Adipocyte (in vitro differentiated cells): ENCODE measurements at regions not wholly inside any gene's neighbourhood (a gene's known extent, or its start where the extent isn't known, plus 50 kb on each side); places are given as distances from the start of the nearest gene placed in this dataset.
A peak's percentile ranks its signal among the peaks of the same experiment; 100 is the strongest.

Experiments used
- DNase-seq: peaks from one replicate; pipeline ENCODE4 v3.0.0-alpha.2; 2015; ENCODE audit warnings: low read depth
- H3K27me3 ChIP-seq: replicated peaks from 2 replicates; pipeline ENCODE4 v1.7.0; 2013; ENCODE audit warnings: mild to moderate bottlenecking, low read length, moderate library complexity; ENCODE audit not compliant: control insufficient read depth, insufficient read depth
- H3K36me3 ChIP-seq: 2 replicates; pipeline ENCODE4 v1.7.0; 2013; ENCODE audit warnings: low read length, mild to moderate bottlenecking, moderate library complexity; ENCODE audit not compliant: control insufficient read depth, insufficient read depth, severe bottlenecking
- H3K4me1 ChIP-seq: 2 replicates; pipeline ENCODE4 v1.7.0; 2013; ENCODE audit warnings: mild to moderate bottlenecking, low read length, moderate library complexity; ENCODE audit not compliant: control insufficient read depth, insufficient read depth
- H3K4me3 ChIP-seq: 2 replicates; pipeline ENCODE4 v1.7.0; 2013; ENCODE audit warnings: mild to moderate bottlenecking, low read length, moderate library complexity
- H3K9ac ChIP-seq: 2 replicates; pipeline ENCODE4 v1.7.0; 2013; ENCODE audit warnings: mild to moderate bottlenecking, low read length, moderate library complexity
- H3K9me3 ChIP-seq: 2 replicates; pipeline ENCODE4 v1.7.0; 2013; ENCODE audit warnings: mild to moderate bottlenecking, low read length, moderate library complexity; ENCODE audit not compliant: control insufficient read depth

DNA sequence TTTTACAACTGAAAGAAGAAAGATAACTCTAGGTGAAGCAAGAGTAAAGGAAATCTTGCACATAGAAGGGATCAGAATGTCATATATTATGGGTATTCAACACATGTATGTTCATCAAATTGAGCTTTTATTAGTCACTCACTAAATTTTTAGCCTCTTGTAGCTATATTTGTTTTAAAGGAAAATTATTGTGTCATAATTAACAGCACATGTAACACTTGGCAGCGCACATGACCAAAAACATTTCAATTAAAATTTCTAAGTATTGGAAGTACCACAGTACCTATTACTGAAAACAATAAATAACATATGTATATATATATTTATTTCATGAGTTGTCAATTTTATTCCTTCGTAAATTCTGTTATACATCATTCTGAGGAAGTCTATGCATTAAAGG is 2800.4 kb downstream of the PCDH9 start:
- Histone ChIP-seq H3K9ac (no peak overlapping the region), H3K9me3 (no peaks in the 10 kb centered on the region), H3K36me3 (no peaks in the 10 kb centered on the region), H3K27me3 (no peaks in the 10 kb centered on the region), H3K4me1 (no peaks in the 10 kb centered on the region), H3K4me3 (no peak overlapping the region)
- DNase-seq: no peak

DNA sequence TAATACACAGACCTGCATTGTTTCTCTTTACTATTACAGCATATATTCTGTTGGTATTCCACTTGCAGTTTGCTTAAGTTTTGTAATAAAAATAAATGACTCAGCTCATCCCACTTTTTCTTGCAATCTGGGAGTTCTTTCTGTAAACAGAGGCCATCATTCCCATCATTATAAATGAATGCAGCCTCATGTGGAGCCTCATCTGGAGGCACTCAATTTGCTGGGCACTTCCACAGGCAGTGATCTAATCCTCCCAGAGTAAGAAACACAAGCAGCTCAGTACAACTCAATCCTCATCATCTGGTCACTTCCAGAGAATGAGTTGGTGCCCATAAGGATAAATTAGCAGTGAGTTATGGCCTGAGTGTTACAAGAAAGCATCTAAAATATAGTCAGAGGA is 2801.9 kb downstream of the PCDH9 start:
- peak; percentile 45 for DNase-seq
- no peaks in the 10 kb centered on the region for H3K4me1 ChIP-seq
- H3K36me3 ChIP-seq: no peaks in the 10 kb centered on the region
- no peaks in the 10 kb centered on the region for H3K27me3 ChIP-seq
- H3K4me3 ChIP-seq: no peak overlapping the region
- H3K9me3 ChIP-seq: no peaks in the 10 kb centered on the region
- H3K9ac ChIP-seq: no peak overlapping the region

DNA sequence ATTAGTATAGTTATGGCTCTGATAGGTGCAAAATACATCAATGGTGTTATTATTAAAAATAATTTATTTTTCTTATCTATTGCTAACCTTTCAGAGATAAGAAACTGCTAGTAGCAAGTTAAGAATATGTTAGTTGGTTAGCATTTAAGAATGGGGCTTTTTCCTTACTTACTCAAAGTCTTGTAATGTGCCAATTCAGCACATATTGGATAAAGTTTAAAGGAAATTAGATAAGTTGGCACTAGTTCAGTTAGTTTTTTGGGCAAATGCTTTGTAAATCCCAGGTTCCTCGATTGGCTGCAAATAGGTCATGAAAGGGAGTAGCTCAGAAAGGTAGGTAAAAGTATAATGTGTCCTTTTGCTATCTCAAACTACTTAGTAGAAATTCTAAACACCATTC is 2806.7 kb downstream of the PCDH9 start:
- Histone ChIP-seq H3K36me3 (no peaks in the 10 kb centered on the region), H3K4me1 (no peaks in the 10 kb centered on the region), H3K27me3 (no peaks in the 10 kb centered on the region), H3K9me3 (no peaks in the 10 kb centered on the region), H3K4me3 (no peak overlapping the region), H3K9ac (no peak overlapping the region)
- DNase-seq: no peak

DNA sequence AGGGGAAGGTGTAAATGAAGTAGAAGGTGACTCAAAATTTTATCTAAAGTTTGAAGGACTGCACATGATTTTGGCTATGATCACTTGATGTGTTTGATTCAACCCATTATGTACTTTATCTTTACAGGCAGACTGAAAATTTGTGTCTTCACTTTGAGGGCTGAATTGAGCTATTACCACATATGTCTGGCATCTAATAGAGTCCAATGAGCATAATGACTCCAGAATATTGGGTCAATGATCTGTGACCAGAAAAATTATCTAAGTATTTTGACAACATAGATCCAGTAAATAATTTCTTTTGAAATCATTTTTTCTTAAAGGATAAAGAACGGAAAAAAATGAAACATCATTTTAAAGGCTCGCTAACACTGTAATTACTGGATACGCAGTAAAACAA is 2810.0 kb downstream of the PCDH9 start:
- H3K4me1 ChIP-seq: no peaks in the 10 kb centered on the region
- H3K9ac ChIP-seq: no peak overlapping the region
- no peaks in the 10 kb centered on the region for H3K9me3 ChIP-seq
- no peaks in the 10 kb centered on the region for H3K36me3 ChIP-seq
- H3K4me3 ChIP-seq: no peak overlapping the region
- no peak for DNase-seq
- H3K27me3 ChIP-seq: no peaks in the 10 kb centered on the region

DNA sequence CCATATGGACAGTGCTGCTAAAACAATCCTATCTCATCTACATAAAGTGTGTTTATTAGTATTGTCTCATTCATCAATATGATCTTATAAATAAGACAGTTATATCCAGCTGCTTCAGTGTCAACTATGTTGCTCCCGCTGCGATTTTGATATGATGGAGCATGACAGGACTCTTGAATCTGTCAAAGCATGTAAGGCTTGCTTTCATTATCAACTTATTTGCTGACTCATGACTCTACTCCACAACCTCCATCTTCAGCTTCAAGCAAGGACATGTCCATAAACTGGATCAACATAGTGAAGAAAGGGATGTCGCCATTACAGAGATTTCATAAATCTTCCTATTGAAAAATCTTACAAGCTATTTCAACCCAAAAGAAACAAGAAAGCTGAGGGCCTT is 2812.6 kb downstream of the PCDH9 start:
- Histone ChIP-seq H3K9ac (no peak overlapping the region), H3K9me3 (no peaks in the 10 kb centered on the region), H3K27me3 (no peaks in the 10 kb centered on the region), H3K4me3 (no peak overlapping the region), H3K4me1 (no peaks in the 10 kb centered on the region), H3K36me3 (no peaks in the 10 kb centered on the region)
- DNase-seq: no peak

DNA sequence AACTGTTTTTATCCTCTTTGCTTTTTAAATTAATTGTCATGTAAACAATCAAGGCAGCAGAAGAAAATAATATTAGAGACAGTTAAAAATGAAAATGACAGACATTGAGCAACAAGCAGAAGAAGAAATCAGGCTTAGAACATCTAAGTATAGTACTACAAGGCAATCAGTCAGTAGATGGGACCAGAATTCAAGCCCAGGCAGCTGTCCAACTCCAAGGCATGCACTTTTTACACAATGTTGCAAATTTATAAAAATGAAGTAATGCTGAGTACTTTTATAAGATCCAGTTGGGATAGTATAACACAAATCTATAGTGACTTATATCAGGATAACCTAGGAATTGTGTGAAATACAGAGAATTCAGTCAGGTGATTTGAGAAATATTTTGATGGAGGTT is 2815.8 kb downstream of the PCDH9 start:
- H3K36me3 ChIP-seq: no peaks in the 10 kb centered on the region
- H3K4me1 ChIP-seq: no peaks in the 10 kb centered on the region
- H3K4me3 ChIP-seq: no peak overlapping the region
- DNase-seq: peak; percentile 76
- H3K9me3 ChIP-seq: no peaks in the 10 kb centered on the region
- H3K9ac ChIP-seq: no peak overlapping the region
- no peaks in the 10 kb centered on the region for H3K27me3 ChIP-seq

DNA sequence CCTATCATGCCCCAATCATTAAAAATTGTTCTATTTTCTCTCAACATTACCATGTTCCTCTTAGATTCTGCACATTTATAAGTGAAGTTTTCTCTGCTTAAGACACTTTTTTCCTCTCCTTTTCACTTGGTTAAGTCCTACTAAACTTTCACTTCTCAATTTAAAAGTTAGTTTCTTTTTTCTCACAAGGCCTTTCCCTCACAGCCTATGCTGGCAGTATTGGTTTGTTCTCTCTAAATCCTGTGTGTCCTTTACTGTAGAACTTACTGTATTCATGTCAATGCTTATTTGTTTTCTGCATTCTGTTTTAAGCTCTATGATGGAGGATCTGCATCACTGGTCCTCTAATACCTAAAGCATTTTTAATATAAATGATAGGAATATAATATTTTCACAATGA is 2816.6 kb downstream of the PCDH9 start:
- H3K4me1 ChIP-seq: no peaks in the 10 kb centered on the region
- H3K9ac ChIP-seq: no peak overlapping the region
- no peaks in the 10 kb centered on the region for H3K36me3 ChIP-seq
- DNase-seq: no peak
- H3K27me3 ChIP-seq: no peaks in the 10 kb centered on the region
- H3K9me3 ChIP-seq: no peaks in the 10 kb centered on the region
- H3K4me3 ChIP-seq: no peak overlapping the region

DNA sequence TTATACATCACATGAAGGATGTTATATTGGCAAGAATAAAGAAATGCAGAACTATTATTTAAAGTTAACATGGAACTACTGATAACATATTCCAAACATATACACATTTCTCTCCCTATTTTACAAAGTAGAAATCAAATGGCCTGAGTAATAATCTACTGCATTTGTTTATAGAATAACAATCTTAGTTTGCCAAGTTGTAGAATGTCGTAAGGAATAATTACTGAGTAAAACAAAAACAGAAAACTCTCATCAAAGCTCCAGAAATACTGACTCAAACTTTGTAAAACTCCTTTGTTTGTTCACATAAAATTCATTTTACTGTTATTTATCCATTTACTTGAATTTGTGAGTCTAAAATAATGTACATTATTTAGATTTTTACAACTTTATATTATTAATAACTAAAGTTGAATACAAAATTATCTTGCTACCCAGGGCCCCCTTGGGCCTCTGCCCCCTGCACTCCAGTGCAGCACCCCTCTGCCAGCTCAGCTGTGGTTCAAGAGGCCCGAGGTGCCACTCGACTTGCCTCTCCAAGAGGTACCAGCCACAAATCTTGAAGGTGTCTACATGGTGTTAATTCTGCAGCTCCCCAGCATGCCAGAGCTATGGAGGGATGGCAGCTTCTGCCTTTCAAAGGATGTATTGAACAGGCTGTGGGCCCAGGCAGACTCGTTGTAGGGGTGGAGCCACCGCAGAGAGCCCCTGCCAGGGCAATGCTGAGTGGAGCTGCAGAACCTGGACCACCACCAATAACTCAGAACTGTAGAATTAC is 2819.7 kb downstream of the PCDH9 start:
- H3K4me3 ChIP-seq: no peak overlapping the region
- DNase-seq: no peak
- no peak overlapping the region for H3K9ac ChIP-seq
- H3K27me3 ChIP-seq: no peaks in the 10 kb centered on the region
- no peaks in the 10 kb centered on the region for H3K36me3 ChIP-seq
- H3K9me3 ChIP-seq: no peaks in the 10 kb centered on the region
- no peaks in the 10 kb centered on the region for H3K4me1 ChIP-seq

DNA sequence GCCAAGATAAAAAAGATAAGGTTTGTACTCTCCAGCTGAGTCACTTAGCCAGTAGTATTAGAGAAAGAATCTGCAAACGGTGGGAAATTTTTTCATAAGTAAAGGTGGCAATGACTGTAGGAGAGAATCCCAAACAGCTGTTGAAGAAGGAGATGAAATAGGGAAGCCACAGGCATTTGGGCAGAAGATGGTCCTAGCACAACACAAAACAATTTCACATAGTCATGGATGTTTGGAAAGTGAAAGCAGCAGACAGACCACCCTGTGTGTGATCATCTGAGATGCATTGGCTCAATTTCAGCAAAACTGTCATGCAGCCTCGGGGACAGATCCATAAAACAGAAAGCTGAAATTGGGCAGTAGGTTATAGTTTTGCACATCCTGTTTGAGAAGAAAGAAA is 2832.4 kb downstream of the PCDH9 start:
- Histone ChIP-seq H3K4me3 (peak overlapping the region; percentile 7), H3K27me3 (no peaks in the 10 kb centered on the region), H3K36me3 (no peaks in the 10 kb centered on the region), H3K9ac (no peak overlapping the region), H3K4me1 (no peaks in the 10 kb centered on the region), H3K9me3 (no peaks in the 10 kb centered on the region)
- DNase-seq: peak; percentile 15

DNA sequence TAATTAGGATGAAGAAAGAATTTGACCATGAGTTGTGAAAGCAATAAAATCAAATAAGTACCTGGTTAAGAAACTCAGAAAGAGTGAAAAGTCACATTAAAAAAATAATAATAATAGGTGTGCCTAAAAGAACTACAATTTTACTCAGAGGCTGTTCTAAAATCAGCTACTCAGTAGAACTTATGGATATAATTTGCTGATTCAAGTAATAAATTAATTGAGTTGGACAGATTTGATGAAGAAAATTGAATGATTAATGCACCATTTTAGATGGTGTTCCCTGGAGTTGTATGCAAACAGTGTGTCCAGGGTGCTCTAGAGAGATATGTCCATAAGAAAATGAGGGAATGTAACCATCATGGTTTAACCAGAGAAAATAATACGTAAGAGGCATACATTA is 2852.5 kb downstream of the PCDH9 start:
- no peak for DNase-seq
- H3K36me3 ChIP-seq: no peaks in the 10 kb centered on the region
- H3K27me3 ChIP-seq: no peaks in the 10 kb centered on the region
- no peaks in the 10 kb centered on the region for H3K4me1 ChIP-seq
- peaks cover 5% of the 10 kb centered on the region for H3K9me3 ChIP-seq
- no peak overlapping the region for H3K9ac ChIP-seq
- H3K4me3 ChIP-seq: no peak overlapping the region

DNA sequence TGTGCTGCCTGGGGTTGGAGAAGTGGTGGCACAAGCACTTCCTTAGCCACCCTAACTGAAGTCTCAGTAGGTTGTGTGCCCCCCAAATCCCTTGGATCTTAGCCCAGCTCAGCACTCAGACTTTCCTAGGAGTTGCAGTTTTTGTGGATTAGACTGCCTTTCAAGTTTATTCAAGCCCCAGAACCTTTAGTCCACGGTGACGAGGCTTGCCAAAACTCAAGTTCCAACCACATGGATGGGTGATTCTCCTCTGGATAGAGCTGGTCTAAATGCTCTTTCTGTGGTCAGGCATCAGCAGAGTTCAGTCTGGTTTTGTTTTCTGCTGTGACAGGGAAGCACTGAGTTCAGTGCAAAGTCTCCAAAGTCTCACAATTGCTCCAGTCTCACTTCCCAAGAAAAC is 2858.7 kb downstream of the PCDH9 start:
- Histone ChIP-seq H3K9me3 (peaks cover 5% of the 10 kb centered on the region), H3K27me3 (no peaks in the 10 kb centered on the region), H3K36me3 (no peaks in the 10 kb centered on the region), H3K4me1 (no peaks in the 10 kb centered on the region), H3K9ac (no peak overlapping the region), H3K4me3 (no peak overlapping the region)
- no peak for DNase-seq

DNA sequence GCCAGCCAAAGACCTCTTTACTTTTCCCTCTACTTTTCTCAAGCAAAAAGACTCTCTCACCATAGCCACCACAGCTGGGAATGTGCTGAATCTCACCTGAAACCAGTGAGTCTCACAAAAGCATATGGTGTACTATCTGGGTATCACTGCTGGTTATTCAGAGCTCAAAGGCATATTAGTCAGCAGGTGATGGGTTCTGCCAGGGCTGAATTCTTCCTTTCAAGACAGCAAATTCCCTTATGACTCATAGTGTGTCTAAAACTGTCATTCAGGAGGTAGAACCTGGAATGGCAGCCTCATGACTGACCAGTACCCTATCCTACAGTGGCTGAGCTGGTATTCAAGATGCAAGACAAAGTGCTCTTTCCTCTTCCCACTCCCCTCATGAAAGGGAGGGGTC is 2859.1 kb downstream of the PCDH9 start:
- Histone ChIP-seq H3K27me3 (no peaks in the 10 kb centered on the region), H3K36me3 (no peaks in the 10 kb centered on the region), H3K9ac (no peak overlapping the region), H3K4me1 (no peaks in the 10 kb centered on the region), H3K9me3 (peaks cover 5% of the 10 kb centered on the region), H3K4me3 (no peak overlapping the region)
- DNase-seq: peak; percentile 6
